NB4 (cell line): ENCODE measurements at regions not wholly inside any gene's neighbourhood (a gene's known extent, or its start where the extent isn't known, plus 50 kb on each side); places are given as distances from the start of the nearest gene placed in this dataset.

Experiments used
- DNase-seq: peaks from one replicate; pipeline ENCODE4 v3.0.0; 2010; ENCODE audit warnings: low read depth
- H3K4me3 ChIP-seq: one replicate; pipeline ENCODE4 v1.5.1; 2011; ENCODE audit warnings: mild to moderate bottlenecking, low read depth, low read length, moderate library complexity
- MYC ChIP-seq: IDR thresholded peaks from 2 replicates; pipeline ENCODE4 v1.6.1; 2011; ENCODE audit warnings: low read depth, low read length
- POLR2A ChIP-seq: IDR thresholded peaks from 2 replicates; pipeline ENCODE4 v1.6.1; 2011; ENCODE audit warnings: mild to moderate bottlenecking; ENCODE audit not compliant: insufficient read length; ENCODE audit errors: extremely low read depth
- TF ChIP-seq, protein P1 (sequence below): IDR thresholded peaks from 2 replicates; pipeline ENCODE4 v1.6.1; 2011; ENCODE audit warnings: low read depth, low read length
- TF ChIP-seq, protein P2 (sequence below): IDR thresholded peaks from one replicate; pipeline ENCODE4 v1.5.1; 2012; ENCODE audit warnings: low read depth, low read length

DNA sequence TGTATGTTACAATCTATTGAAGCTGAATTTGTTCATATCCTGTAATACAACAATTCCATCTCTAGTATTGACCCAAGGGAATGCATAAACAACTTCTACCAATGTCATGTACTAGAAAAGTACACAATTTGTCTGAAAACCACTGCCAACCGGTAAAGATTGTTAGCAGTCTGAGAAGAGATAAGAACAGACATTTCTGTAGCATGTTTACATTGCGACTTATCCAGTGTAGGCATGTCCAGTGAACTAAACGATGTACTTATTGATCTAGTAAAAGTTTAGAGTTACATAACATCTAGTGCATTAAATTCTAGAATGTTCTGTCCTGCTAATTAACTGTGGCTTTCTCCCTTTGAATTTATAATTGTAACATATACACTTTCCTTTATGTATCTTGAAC is 425.9 kb downstream of the SLITRK6 start:
- H3K4me3 ChIP-seq = no peak overlapping the region
- DNase-seq = no peak
- TF ChIP-seq, protein P1, sequence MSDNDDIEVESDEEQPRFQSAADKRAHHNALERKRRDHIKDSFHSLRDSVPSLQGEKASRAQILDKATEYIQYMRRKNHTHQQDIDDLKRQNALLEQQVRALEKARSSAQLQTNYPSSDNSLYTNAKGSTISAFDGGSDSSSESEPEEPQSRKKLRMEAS = no peak
- no peak for TF ChIP-seq MYC
- TF ChIP-seq, protein P2, sequence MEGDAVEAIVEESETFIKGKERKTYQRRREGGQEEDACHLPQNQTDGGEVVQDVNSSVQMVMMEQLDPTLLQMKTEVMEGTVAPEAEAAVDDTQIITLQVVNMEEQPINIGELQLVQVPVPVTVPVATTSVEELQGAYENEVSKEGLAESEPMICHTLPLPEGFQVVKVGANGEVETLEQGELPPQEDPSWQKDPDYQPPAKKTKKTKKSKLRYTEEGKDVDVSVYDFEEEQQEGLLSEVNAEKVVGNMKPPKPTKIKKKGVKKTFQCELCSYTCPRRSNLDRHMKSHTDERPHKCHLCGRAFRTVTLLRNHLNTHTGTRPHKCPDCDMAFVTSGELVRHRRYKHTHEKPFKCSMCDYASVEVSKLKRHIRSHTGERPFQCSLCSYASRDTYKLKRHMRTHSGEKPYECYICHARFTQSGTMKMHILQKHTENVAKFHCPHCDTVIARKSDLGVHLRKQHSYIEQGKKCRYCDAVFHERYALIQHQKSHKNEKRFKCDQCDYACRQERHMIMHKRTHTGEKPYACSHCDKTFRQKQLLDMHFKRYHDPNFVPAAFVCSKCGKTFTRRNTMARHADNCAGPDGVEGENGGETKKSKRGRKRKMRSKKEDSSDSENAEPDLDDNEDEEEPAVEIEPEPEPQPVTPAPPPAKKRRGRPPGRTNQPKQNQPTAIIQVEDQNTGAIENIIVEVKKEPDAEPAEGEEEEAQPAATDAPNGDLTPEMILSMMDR = no peak
- no peak for TF ChIP-seq POLR2A

DNA sequence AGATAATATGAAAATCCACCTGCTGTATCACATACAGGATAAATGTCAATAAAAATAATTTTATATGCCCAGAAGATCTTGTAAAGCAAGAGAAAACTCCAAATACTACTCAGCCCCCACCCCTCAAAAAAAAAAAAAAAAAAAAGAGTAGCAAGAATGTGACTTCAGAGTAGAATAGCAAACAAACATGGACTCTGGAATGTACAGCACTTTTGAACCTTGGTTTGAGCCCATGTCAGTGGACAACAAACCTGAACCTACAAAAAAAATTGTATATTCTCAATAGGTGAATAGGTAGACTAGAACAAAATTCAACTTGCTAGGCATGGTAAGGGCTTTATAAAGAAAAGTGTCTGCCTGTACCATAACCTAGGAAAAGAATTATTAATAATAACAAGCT is 428.0 kb downstream of the SLITRK6 start:
- no peak for DNase-seq
- TF ChIP-seq MYC = no peak
- TF ChIP-seq, protein P2 = no peak
- no peak for TF ChIP-seq POLR2A
- TF ChIP-seq, protein P1 = no peak
- no peak overlapping the region for H3K4me3 ChIP-seq

DNA sequence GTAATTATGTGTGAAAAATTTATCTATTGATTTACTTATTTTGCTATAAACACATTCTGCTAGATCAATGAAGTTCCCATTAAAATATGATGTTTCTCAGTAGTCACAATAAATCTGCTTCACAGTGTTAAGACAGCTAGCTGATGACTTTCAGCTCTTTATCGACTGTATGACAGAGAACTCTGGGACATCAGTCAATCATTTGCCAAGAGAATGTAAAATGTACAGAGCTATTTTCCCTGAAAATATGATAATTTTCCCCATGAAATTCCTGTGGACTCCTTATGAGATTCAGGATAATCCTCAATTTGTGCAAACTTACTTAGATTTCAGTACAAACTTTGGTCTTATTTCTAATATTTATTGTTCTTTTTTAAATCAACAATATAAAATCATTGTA is 430.5 kb downstream of the SLITRK6 start:
- no peak for TF ChIP-seq POLR2A
- TF ChIP-seq, protein P2 = no peak
- DNase-seq = no peak

DNA sequence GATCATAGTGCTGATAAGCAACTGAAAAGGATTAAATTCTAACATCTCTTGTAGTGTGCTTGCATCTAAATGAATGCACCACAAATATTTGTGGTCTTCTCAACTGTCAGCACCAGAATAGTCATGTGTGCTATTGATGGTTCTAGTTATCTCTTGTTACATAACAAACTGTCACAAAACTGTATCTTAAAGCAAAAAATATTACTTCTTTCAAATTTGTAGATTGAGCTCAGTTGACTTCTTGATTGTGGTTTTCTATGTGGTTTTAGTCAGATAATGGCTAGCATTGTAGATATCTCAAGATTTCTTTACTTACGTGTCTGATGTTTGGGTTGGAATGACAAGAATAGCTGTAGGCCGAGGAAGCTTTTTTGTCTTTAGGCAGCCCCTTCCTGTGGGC is 431.3 kb downstream of the SLITRK6 start:
- no peak overlapping the region for H3K4me3 ChIP-seq
- no peak for DNase-seq
- TF ChIP-seq, protein P1 = no peak

More for the DNA sequence above, 430.5 kb downstream of the SLITRK6 start:
- no peak overlapping the region for H3K4me3 ChIP-seq

DNA sequence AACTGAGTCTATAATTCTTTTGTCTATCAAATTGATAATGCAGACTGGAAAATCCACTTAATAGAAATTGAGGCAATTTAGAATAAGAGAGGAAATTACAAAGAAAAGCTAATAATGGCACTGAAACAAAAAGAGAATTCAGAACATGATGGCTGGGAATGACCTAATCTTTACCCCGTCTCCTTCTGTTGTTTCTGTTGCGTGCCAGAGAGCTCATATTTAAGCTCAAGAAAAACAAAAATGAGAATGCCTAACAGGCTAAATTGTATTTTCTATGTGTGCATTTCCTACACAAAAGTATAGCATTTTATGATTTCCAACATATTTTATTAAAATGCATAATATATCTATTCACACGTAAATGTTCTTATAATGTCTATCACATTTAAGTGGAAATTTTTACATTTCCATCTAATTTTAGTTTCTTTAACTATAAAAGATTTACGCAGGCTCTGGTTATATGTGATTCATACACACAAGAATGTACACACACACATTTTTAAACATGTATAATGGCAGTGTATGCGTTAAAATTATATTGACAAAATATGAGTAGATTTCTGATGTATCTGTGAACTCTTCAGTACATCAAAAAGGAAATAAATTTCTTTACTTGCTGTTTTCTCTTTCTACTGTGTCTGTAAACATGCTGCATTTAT is 432.3 kb downstream of the SLITRK6 start:
- DNase-seq = no peak
- no peak overlapping the region for H3K4me3 ChIP-seq
- TF ChIP-seq, protein P2 = no peak
- TF ChIP-seq, protein P1 = no peak
- no peak for TF ChIP-seq POLR2A
- no peak for TF ChIP-seq MYC

DNA sequence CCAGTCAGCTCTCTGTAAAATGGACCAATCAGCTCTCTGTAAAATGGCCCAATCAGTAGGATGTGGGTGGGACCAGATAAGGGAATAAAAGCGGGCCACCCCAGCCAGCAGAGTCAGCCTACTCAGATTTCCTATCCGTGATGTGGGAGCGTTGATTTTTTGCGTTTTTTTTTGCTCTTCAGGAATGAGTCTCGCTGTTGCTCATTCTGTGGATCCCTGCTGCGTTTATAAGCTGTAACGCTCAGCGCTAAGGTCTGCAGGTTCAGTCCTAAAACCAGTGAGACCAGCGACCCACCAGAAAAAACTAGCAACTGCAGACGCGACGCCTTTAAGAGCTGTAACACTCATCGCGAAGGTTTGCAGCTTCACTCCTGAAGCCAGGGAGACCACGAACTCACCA is 435.7 kb downstream of the SLITRK6 start:
- no peak overlapping the region for H3K4me3 ChIP-seq
- TF ChIP-seq MYC (no peak), POLR2A (no peak)
- TF ChIP-seq, protein P2 = no peak
- TF ChIP-seq, protein P1 = no peak
- no peak for DNase-seq
